Progenitor cell of endocrine pancreas (in vitro differentiated cells): ENCODE measurements at regions not wholly inside any gene's neighbourhood (a gene's known extent, or its start where the extent isn't known, plus 50 kb on each side); places are given as distances from the start of the nearest gene placed in this dataset.
A peak's percentile ranks its signal among the peaks of the same experiment; 100 is the strongest.

Source experiments
- DNase-seq: peaks from one replicate; pipeline ENCODE4 v3.0.0; 2021; ENCODE audit warnings: low spot score; ENCODE audit not compliant: unreplicated experiment
- H3K27ac Mint-ChIP-seq: 2 replicates; pipeline ENCODE4 v1.8.0; 2021; ENCODE audit warnings: mild to moderate bottlenecking, moderate library complexity, mixed read lengths
- H3K27me3 Mint-ChIP-seq: 2 replicates; pipeline ENCODE4 v1.8.0; 2021; ENCODE audit warnings: mixed read lengths
- H3K36me3 Mint-ChIP-seq: 2 replicates; pipeline ENCODE4 v1.8.0; 2022; ENCODE audit warnings: mixed read lengths; ENCODE audit not compliant: insufficient read depth
- H3K4me1 Mint-ChIP-seq: 2 replicates; pipeline ENCODE4 v1.8.0; 2021; ENCODE audit warnings: low read depth, mixed read lengths
- H3K4me3 Mint-ChIP-seq: 2 replicates; pipeline ENCODE4 v1.8.0; 2021; ENCODE audit warnings: low read depth, mild to moderate bottlenecking, moderate library complexity, mixed read lengths
- H3K9me3 Mint-ChIP-seq: 2 replicates; pipeline ENCODE4 v1.8.0; 2021; ENCODE audit warnings: low read depth, mixed read lengths
- TF ChIP-seq, protein P1 (sequence below): fragments of 200-600 bp; sonication (generic); IDR thresholded peaks from one replicate; pipeline ENCODE4 v1.5.0; 2021; ENCODE audit warnings: antibody characterized with exemption, mild to moderate bottlenecking; ENCODE audit not compliant: unreplicated experiment

- DNase-seq, result no peak
- Mint-ChIP-seq H3K4me1 (no peaks in the 10 kb centered on the region), H3K9me3 (peaks cover 27% of the 10 kb centered on the region), H3K4me3 (no peak overlapping the region), H3K27me3 (no peaks in the 10 kb centered on the region), H3K27ac (no peak overlapping the region), H3K36me3 (peaks cover 2% of the 10 kb centered on the region)
- TF ChIP-seq, protein P1, sequence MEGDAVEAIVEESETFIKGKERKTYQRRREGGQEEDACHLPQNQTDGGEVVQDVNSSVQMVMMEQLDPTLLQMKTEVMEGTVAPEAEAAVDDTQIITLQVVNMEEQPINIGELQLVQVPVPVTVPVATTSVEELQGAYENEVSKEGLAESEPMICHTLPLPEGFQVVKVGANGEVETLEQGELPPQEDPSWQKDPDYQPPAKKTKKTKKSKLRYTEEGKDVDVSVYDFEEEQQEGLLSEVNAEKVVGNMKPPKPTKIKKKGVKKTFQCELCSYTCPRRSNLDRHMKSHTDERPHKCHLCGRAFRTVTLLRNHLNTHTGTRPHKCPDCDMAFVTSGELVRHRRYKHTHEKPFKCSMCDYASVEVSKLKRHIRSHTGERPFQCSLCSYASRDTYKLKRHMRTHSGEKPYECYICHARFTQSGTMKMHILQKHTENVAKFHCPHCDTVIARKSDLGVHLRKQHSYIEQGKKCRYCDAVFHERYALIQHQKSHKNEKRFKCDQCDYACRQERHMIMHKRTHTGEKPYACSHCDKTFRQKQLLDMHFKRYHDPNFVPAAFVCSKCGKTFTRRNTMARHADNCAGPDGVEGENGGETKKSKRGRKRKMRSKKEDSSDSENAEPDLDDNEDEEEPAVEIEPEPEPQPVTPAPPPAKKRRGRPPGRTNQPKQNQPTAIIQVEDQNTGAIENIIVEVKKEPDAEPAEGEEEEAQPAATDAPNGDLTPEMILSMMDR, result no peak
Measured at GRCh38 chr2:57828221-57828620, 218.4 kb upstream of the VRK2 start.

- H3K27ac Mint-ChIP-seq, result no peak overlapping the region
- H3K36me3 Mint-ChIP-seq, result no peaks in the 10 kb centered on the region
- H3K4me1 Mint-ChIP-seq, result no peaks in the 10 kb centered on the region
- peaks cover 13% of the 10 kb centered on the region for H3K9me3 Mint-ChIP-seq
- no peak for DNase-seq
- TF ChIP-seq, protein P1, result no peak
- H3K4me3 Mint-ChIP-seq, result no peak overlapping the region
- no peaks in the 10 kb centered on the region for H3K27me3 Mint-ChIP-seq
Measured at GRCh38 chr2:57834666-57835065, 211.9 kb upstream of the VRK2 start.

DNA sequence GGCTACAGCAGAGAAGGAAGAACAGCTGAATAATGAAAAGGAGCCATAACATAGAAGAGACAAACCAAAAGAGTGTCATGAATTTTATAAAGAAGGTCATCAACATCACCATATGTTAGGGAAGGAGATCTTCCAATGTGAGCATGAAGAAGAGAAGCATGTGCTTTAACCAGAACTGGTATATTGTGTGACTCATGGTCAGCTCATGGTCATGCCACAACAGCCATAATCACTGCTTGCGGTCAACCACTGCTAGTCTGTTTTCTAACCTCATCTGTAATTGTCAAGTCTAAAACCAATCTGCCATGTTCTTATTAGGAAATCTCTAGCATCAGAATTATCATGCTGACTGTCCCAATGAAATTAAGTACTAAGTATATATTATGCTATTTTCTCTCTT lies 204.1 kb upstream of the VRK2 start:
- TF ChIP-seq, protein P1, result no peak
- no peak overlapping the region for H3K4me3 Mint-ChIP-seq
- peak overlapping the region; percentile 3 for H3K27ac Mint-ChIP-seq
- DNase-seq, result no peak
- peaks cover 3% of the 10 kb centered on the region for H3K36me3 Mint-ChIP-seq
- H3K4me1 Mint-ChIP-seq, result peaks cover 16% of the 10 kb centered on the region
- H3K27me3 Mint-ChIP-seq, result no peaks in the 10 kb centered on the region
- H3K9me3 Mint-ChIP-seq, result peaks cover 8% of the 10 kb centered on the region

DNA sequence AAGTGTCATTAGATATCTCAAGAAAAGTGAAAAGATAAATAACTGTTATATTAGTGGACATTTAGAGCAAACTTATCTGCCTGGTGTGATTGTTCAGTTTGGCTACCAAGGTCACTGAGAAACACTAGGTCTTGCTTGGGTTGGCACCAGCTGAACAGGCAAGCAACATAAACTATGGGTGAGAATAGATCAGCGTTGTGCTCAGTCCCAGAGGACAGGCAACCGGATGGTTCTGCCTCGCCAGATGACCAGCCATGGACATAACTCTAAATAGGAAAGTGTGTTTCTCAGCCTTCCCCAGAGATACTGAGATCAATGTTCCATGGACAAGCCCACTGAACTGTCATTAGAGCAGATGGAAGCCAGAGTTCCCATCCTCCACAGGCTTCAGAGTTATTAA lies 203.4 kb upstream of the VRK2 start:
- TF ChIP-seq, protein P1, result no peak
- Mint-ChIP-seq H3K27me3 (no peaks in the 10 kb centered on the region), H3K36me3 (peaks cover 3% of the 10 kb centered on the region), H3K4me3 (no peak overlapping the region), H3K9me3 (peaks cover 8% of the 10 kb centered on the region), H3K27ac (no peak overlapping the region), H3K4me1 (peaks cover 16% of the 10 kb centered on the region)
- no peak for DNase-seq

DNA sequence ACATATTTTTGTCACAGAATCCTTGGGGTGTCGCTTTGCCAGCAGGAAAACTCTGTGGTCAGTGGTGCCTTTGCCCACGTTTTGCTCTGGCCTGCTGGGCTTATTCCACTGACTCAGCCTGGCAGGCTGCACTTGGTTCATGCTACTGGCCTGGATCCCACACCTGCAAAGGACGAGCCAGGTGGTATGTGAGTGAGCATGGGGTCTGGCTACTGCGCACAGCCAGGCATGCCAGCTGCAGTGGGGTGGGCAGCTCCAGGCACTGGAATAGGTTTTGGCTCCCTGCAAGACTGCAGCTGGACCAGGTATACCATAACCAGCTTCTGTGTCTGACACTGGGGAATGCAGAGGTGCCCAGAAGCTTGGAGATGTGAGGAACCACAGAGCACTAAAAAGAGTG lies 197.9 kb upstream of the VRK2 start:
- Mint-ChIP-seq H3K4me1 (no peaks in the 10 kb centered on the region), H3K27ac (no peak overlapping the region), H3K36me3 (peaks cover 3% of the 10 kb centered on the region), H3K4me3 (no peak overlapping the region), H3K27me3 (no peaks in the 10 kb centered on the region), H3K9me3 (peaks cover 8% of the 10 kb centered on the region)
- no peak for DNase-seq
- TF ChIP-seq, protein P1, result no peak
